NCI-H446 treated with DMSO at 0.1 percent for 48 hours (cell line): ENCODE measurements at regions not wholly inside any gene's neighbourhood (a gene's known extent, or its start where the extent isn't known, plus 50 kb on each side); places are given as distances from the start of the nearest gene placed in this dataset.
"Not testable (repeated sequence)": the region's sequence is repeated elsewhere in the genome, so short reads cannot be mapped to it uniquely, and the experiment has no call there.

Experiments used
- DNase-seq: peaks from one replicate; lab custom pipeline; 2025; lab: John Stamatoyannopoulos, UW

GRCh38 chr9:119758990-119759389, 389.8 kb upstream of the BRINP1 start:
- DNase-seq, result no peak

- DNase-seq, result no peak
Observed at GRCh38 chr9:119758241-119758640, 389.0 kb upstream of the BRINP1 start.

- DNase-seq, result no peak
Observed at GRCh38 chr9:119739476-119739875, 370.2 kb upstream of the BRINP1 start.

- DNase-seq, result no peak
Observed at GRCh38 chr9:119736491-119737454, 367.5 kb upstream of the BRINP1 start.

- DNase-seq, result no peak
Observed at GRCh38 chr9:119727988-119728387, 358.8 kb upstream of the BRINP1 start.

- DNase-seq, result no peak
Observed at GRCh38 chr9:119726035-119726434, 356.8 kb upstream of the BRINP1 start.

GRCh38 chr9:119722384-119722783, 353.1 kb upstream of the BRINP1 start:
- DNase-seq, result no peak

GRCh38 chr9:119712325-119712724, 343.1 kb upstream of the BRINP1 start:
- no peak for DNase-seq

GRCh38 chr9:119709431-119709830, 340.2 kb upstream of the BRINP1 start:
- peak; percentile 13 for DNase-seq

GRCh38 chr9:119707228-119707845, 338.1 kb upstream of the BRINP1 start:
- DNase-seq, result no peak

GRCh38 chr9:119701651-119702050, 332.4 kb upstream of the BRINP1 start:
- no peak for DNase-seq

GRCh38 chr9:119698535-119698934, 329.3 kb upstream of the BRINP1 start:
- DNase-seq, result no peak

GRCh38 chr9:119697996-119698395, 328.8 kb upstream of the BRINP1 start:
- DNase-seq, result no peak

- DNase-seq, result no peak
Observed at GRCh38 chr9:119689879-119690278, 320.6 kb upstream of the BRINP1 start.

GRCh38 chr9:119688547-119688946, 319.3 kb upstream of the BRINP1 start:
- DNase-seq, result no peak

GRCh38 chr9:119677811-119678505, 308.7 kb upstream of the BRINP1 start:
- peak; percentile 71 for DNase-seq

GRCh38 chr9:119675951-119676350, 306.7 kb upstream of the BRINP1 start:
- no peak for DNase-seq

- not testable (repeated sequence) for DNase-seq
Observed at GRCh38 chr9:119672763-119673162, 303.5 kb upstream of the BRINP1 start.

- DNase-seq, result no peak
Observed at GRCh38 chr9:119667916-119668315, 298.7 kb upstream of the BRINP1 start.

GRCh38 chr9:119667163-119667562, 297.9 kb upstream of the BRINP1 start:
- DNase-seq, result no peak

- DNase-seq, result no peak
Observed at GRCh38 chr9:119662329-119662728, 293.1 kb upstream of the BRINP1 start.

- no peak for DNase-seq
Observed at GRCh38 chr9:119652931-119653330, 283.7 kb upstream of the BRINP1 start.

- no peak for DNase-seq
Observed at GRCh38 chr9:119649205-119649604, 280.0 kb upstream of the BRINP1 start.
